GM06990 (cell line): ENCODE measurements at regions not wholly inside any gene's neighbourhood (a gene's known extent, or its start where the extent isn't known, plus 50 kb on each side); places are given as distances from the start of the nearest gene placed in this dataset.

Experiments
- DNase-seq: peaks from one replicate; pipeline ENCODE4 v3.0.0-alpha.2; 2011; ENCODE audit not compliant: insufficient read length; ENCODE audit errors: extremely low read depth
- H3K27me3 ChIP-seq: replicated peaks from 2 replicates; pipeline ENCODE4 v1.6.0; 2011; ENCODE audit warnings: low read length; ENCODE audit not compliant: control insufficient read depth, insufficient read depth
- H3K36me3 ChIP-seq: 2 replicates; pipeline ENCODE4 v1.5.1; 2011; ENCODE audit warnings: low read length; ENCODE audit not compliant: control insufficient read depth, insufficient read depth
- H3K4me3 ChIP-seq: replicated peaks from 2 replicates; pipeline ENCODE4 v1.5.1; 2011; ENCODE audit warnings: low read depth, mild to moderate bottlenecking, control low read depth, low read length
- CTCF ChIP-seq: IDR thresholded peaks from 2 replicates; pipeline ENCODE4 v1.5.1; 2011; ENCODE audit warnings: low read length, control low read depth, mild to moderate bottlenecking, inconsistent platforms; ENCODE audit not compliant: insufficient read depth, poor library complexity, severe bottlenecking

- no peak for DNase-seq
- Histone ChIP-seq H3K4me3 (no peak overlapping the region), H3K36me3 (no peaks in the 10 kb centered on the region), H3K27me3 (no peaks in the 10 kb centered on the region; the same call in 1 of the 2 replicates)
- no peak for TF ChIP-seq CTCF
Observed at GRCh38 chr6:167766986-167767714, 59.6 kb upstream of the AFDN start.

- no peak for DNase-seq
- no peak for TF ChIP-seq CTCF
- H3K36me3 ChIP-seq: no peaks in the 10 kb centered on the region
- no peak overlapping the region for H3K4me3 ChIP-seq
- no peaks in the 10 kb centered on the region; the same call in 1 of the 2 replicates for H3K27me3 ChIP-seq
Observed at GRCh38 chr6:167767715-167768107, 59.0 kb upstream of the AFDN start.

- Histone ChIP-seq H3K36me3 (no peaks in the 10 kb centered on the region), H3K27me3 (no peaks in the 10 kb centered on the region; the same call in 1 of the 2 replicates), H3K4me3 (no peak overlapping the region)
- TF ChIP-seq CTCF: no peak
- DNase-seq: no peak
Observed at GRCh38 chr6:167768471-167769215, 58.1 kb upstream of the AFDN start.

- no peak for DNase-seq
- TF ChIP-seq CTCF: no peak
- Histone ChIP-seq H3K4me3 (no peak overlapping the region), H3K27me3 (no peaks in the 10 kb centered on the region; the same call in 1 of the 2 replicates), H3K36me3 (no peaks in the 10 kb centered on the region)
Observed at GRCh38 chr6:167769408-167770190, 57.1 kb upstream of the AFDN start.

GRCh38 chr6:167770291-167770955, 56.3 kb upstream of the AFDN start:
- Histone ChIP-seq H3K27me3 (no peaks in the 10 kb centered on the region; the same call in 1 of the 2 replicates), H3K36me3 (no peaks in the 10 kb centered on the region), H3K4me3 (no peak overlapping the region)
- no peak for TF ChIP-seq CTCF
- no peak for DNase-seq
